Stimulated activated naive B cell treated with anti-CD40 and anti-IgM and Interleukin-4, amounts not matched to agents 10 μg/mL and 1 μg/mL and 100 μg/mL, for 72 hours (primary cell): ENCODE measurements at regions not wholly inside any gene's neighbourhood (a gene's known extent, or its start where the extent isn't known, plus 50 kb on each side); places are given as distances from the start of the nearest gene placed in this dataset.

Experiments used
- ATAC-seq, 2 donors: fragments of 150-1000 bp; cut with Tn5 transposase; replicated peaks; 2 replicates each; pipeline ENCODE4 v1.10.0; 2021; ENCODE audit warnings: moderate library complexity in 1 of 2
- DNase-seq: peaks from one replicate; pipeline ENCODE4 v3.0.0; 2021
- H3K27ac Mint-ChIP-seq: one replicate; pipeline ENCODE4 v1.8.0; 2022; ENCODE audit warnings: mild to moderate bottlenecking, mixed read lengths
- H3K27me3 Mint-ChIP-seq, 2 donors: one replicate each; pipeline ENCODE4 v1.8.0; 2022; ENCODE audit warnings: mixed read lengths in 2 of 2
- H3K36me3 Mint-ChIP-seq, 2 donors: one replicate each; pipeline ENCODE4 v1.8.0; 2022; ENCODE audit warnings: mixed read lengths in 2 of 2, mild to moderate bottlenecking in 1 of 2
- H3K4me1 Mint-ChIP-seq, 2 donors: one replicate each; pipeline ENCODE4 v1.8.0; 2022; ENCODE audit warnings: mixed read lengths in 2 of 2, mild to moderate bottlenecking in 1 of 2
- H3K4me3 Mint-ChIP-seq, 2 donors: one replicate each; pipeline ENCODE4 v1.8.0; 2022; ENCODE audit warnings: mild to moderate bottlenecking in 2 of 2, mixed read lengths in 2 of 2, moderate library complexity in 1 of 2
- H3K9me3 Mint-ChIP-seq, 2 donors: one replicate each; pipeline ENCODE4 v1.8.0; 2022; ENCODE audit warnings: mixed read lengths in 2 of 2, mild to moderate bottlenecking in 1 of 2

DNA sequence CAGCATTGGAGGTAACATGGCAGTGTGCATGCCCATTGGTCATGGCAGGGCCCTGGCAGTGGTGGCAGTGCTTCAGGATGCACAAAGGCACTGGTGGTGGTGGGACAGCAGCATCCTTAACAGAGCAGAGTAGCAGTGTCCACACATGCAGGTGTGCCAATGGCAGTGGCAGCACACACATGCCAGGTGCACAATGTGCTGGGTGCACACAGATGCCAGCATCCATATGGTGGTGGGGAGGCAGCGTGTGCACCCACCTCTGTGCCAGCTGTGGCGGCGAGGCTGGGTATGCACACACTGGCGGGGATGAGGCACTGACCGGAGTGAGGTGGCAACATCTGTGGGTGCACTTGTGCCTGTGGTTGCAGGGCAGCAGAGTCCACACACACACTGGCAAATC lies 150.6 kb downstream of the SI start:
- no peaks in the 10 kb centered on the region for H3K36me3 Mint-ChIP-seq
- ATAC-seq = no peak
- DNase-seq = no peak
- H3K4me3 Mint-ChIP-seq = no peak overlapping the region
- no peak overlapping the region for H3K27ac Mint-ChIP-seq
- no peaks in the 10 kb centered on the region for H3K4me1 Mint-ChIP-seq
- H3K9me3 Mint-ChIP-seq = peaks cover 3 to 10% of the 10 kb centered on the region in 2 donors
- no peaks in the 10 kb centered on the region for H3K27me3 Mint-ChIP-seq

DNA sequence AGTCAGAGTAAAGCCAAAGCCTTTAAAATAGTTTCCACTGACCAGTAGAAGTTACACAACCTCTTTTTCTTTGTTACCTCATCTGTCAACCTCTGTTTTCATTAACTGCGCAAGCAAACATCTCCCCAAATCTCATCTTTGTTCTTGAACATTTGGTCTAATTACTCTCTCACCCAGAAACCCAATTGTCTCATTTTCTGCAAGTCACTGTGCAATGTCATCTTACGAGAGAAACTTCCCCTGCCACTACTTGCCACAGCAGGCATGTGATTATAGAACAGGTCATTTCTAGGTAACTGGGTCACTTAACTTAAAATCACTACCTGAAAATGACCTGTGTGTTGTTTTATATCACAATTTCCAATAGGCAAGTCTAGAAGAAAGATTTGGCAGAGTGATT lies 159.4 kb downstream of the SI start:
- no peaks in the 10 kb centered on the region for H3K36me3 Mint-ChIP-seq
- ATAC-seq = no peak
- H3K27ac Mint-ChIP-seq = no peak overlapping the region
- H3K4me1 Mint-ChIP-seq = no peaks in the 10 kb centered on the region
- DNase-seq = no peak
- H3K27me3 Mint-ChIP-seq = no peaks in the 10 kb centered on the region
- no peak overlapping the region for H3K4me3 Mint-ChIP-seq
- H3K9me3 Mint-ChIP-seq = peaks cover 4 to 9% of the 10 kb centered on the region in 2 donors

DNA sequence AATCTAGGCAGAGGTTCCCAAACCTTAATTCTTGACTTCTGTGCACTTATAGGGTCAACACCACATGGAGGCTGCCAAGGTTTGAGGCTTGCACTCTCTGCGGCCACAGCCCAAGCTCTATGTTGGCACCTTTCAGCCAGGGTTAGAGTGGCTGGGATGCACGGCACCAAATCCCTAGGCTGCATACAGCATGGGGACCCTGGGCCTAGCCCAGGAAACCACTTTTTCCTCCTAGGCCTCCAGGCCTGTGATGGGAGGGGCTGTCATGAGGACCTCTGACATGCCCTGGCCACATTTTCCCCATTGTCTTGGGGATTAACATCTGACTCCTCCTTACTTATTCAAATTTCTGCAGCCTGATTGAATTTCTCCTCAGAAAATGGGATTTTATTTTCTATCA lies 165.4 kb downstream of the SI start:
- DNase-seq (no peak), ATAC-seq (no peak)
- Mint-ChIP-seq H3K4me3 (no peak overlapping the region), H3K9me3 (peaks cover 6 to 7% of the 10 kb centered on the region in 2 donors), H3K4me1 (no peaks in the 10 kb centered on the region), H3K27me3 (no peaks in the 10 kb centered on the region), H3K27ac (no peak overlapping the region), H3K36me3 (no peaks in the 10 kb centered on the region)

DNA sequence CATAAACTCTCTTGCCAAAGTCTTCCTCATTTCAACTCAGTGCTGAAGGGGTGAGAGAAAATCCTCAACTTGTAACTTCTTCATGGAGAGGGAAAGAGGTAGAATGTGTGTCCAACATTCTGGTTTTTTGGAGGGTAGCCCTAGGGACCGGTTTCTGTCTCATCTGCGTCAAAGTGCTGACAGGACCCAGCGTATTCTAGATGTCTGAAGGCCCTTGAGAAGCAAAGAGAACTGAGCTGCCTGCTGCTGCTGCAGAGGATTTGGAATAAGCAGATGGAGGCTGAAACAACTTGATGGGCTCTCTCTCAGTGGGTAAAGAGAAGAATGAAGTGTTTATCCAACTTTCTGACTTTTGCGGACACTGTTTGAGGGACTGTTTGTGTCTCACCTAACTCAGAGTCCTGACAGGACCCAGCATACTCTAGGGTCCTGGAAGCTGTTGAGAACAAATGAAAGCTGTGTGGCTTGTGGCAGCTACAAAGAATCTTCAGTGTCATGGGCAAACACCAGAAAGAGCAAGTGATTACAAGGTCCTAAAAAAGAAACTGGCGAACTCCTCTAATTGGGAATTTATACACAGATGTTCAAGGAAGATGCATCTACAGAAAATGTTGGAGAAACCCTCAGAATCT lies 174.4 kb downstream of the SI start:
- Mint-ChIP-seq H3K4me1 (no peaks in the 10 kb centered on the region), H3K9me3 (peaks cover 0 to 4% of the 10 kb centered on the region in 2 donors), H3K27me3 (no peaks in the 10 kb centered on the region), H3K4me3 (no peak overlapping the region), H3K27ac (no peak overlapping the region), H3K36me3 (no peaks in the 10 kb centered on the region)
- DNase-seq (no peak), ATAC-seq (no peak)

DNA sequence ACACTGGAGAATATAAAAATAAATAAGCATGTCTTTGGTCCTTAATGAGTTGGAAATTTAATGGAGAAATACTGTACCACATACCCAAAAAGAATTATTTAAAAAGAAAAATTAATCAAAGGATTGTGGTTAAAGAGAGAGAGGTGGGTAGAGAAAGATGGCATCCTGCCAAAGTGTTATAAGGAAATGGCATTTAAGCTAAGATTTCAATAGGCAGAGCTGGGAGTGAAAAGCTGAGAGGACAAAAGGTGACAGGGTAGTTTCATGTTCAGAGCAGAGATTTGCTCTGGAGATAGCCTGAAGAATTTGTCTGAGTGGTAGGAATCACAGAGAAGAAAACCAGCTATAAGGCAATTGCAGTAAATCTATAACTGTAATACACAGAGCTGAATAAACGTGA lies 181.0 kb downstream of the SI start:
- Mint-ChIP-seq H3K9me3 (peaks cover 2 to 8% of the 10 kb centered on the region in 2 donors), H3K27ac (no peak overlapping the region), H3K36me3 (no peaks in the 10 kb centered on the region), H3K4me1 (no peaks in the 10 kb centered on the region), H3K27me3 (no peaks in the 10 kb centered on the region), H3K4me3 (no peak overlapping the region)
- DNase-seq (no peak), ATAC-seq (no peak)

DNA sequence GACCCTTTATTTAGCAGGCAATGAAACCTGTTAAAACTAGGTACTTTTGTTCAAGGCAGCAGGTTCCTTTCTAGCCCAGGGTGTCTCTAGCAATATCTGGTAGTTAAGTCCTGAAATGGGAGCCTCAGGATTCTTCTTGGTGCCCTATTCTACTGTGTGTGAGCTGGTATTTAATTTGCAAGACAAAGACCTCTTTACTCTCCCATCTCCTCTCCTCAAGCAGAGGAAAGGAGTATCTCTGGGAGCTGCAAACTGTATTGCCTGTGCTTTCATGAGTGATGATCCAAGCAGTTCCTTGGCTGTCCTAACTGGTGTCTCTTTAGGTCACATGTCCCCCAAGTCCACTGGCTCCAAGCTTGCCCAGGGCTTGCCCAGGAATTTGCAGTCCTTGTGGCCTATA lies 188.2 kb downstream of the SI start:
- H3K9me3 Mint-ChIP-seq = peaks cover 9 to 16% of the 10 kb centered on the region in 2 donors
- no peaks in the 10 kb centered on the region for H3K36me3 Mint-ChIP-seq
- H3K4me1 Mint-ChIP-seq = no peaks in the 10 kb centered on the region
- no peak overlapping the region for H3K4me3 Mint-ChIP-seq
- no peak for ATAC-seq
- DNase-seq = no peak
- no peaks in the 10 kb centered on the region for H3K27me3 Mint-ChIP-seq
- no peak overlapping the region for H3K27ac Mint-ChIP-seq

DNA sequence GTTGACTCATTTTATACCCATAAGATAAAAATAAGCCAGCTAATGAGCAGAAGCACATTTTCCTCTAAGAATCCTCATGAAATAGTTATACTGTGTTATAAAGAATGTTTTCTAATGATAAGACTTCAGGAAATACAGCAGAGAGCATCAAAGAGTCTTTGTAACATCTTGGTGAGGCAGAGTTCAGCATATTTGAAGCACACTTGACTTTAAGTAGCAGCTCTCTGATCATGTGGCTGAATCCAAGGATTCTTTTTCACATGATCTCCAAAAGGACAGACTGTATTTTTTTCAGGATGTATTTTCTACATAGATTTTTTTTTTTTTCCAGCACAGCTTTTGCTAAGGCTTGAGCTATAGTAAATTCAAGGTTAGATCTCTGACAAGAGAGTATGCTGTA lies 195.1 kb downstream of the SI start:
- Mint-ChIP-seq H3K27ac (no peak overlapping the region), H3K9me3 (peaks cover 5 to 7% of the 10 kb centered on the region in 2 donors), H3K36me3 (no peaks in the 10 kb centered on the region), H3K4me1 (no peaks in the 10 kb centered on the region), H3K4me3 (no peak overlapping the region), H3K27me3 (no peaks in the 10 kb centered on the region)
- DNase-seq (no peak), ATAC-seq (no peak)

DNA sequence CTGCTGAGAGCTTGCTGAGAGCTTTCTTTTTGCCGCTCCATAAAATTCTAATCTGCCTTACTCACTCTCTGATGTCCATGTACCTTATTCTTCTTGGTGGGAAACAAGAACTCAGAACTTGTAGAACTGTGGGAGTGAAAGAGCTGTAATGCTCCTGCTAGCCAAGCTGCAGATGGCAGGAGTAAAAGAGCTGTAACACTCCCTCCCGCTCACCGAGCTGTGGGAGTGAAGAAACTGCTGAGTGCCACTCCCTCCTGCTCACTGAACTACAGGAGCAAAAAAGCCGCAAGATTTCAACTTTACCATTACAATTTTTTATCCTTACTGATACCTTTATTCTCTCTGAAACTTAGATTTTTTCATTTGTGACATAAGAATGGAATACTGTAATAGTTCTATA lies 199.1 kb downstream of the SI start:
- no peak overlapping the region for H3K27ac Mint-ChIP-seq
- DNase-seq (no peak), ATAC-seq (no peak)
- no peaks in the 10 kb centered on the region for H3K36me3 Mint-ChIP-seq
- no peaks in the 10 kb centered on the region for H3K4me1 Mint-ChIP-seq
- H3K9me3 Mint-ChIP-seq = peaks cover 0 to 4% of the 10 kb centered on the region in 2 donors
- H3K27me3 Mint-ChIP-seq = no peaks in the 10 kb centered on the region
- H3K4me3 Mint-ChIP-seq = no peak overlapping the region

DNA sequence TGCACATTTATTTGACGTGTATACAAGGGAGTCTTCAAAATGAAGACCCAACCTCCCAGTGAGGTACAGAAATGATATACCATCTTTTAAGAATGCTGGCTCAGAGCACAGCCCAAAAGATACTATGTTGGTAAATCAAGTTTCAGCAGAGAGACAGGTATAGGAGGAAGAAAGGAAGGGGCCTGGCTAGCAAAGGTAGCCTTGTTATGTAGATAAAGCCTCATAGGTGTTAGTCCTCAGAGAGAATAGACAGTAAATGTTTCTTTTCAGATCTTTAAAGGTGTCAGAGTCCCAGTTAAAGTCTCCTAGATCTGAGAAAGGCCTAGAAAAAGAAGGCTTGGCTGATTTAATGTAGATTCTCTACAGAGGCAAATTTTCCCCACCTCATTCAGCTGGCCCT lies 213.8 kb downstream of the SI start:
- Mint-ChIP-seq H3K27me3 (no peaks in the 10 kb centered on the region), H3K4me3 (no peak overlapping the region), H3K27ac (no peak overlapping the region), H3K4me1 (no peaks in the 10 kb centered on the region), H3K36me3 (no peaks in the 10 kb centered on the region), H3K9me3 (peaks cover 2 to 7% of the 10 kb centered on the region in 2 donors)
- DNase-seq (no peak), ATAC-seq (no peak)

DNA sequence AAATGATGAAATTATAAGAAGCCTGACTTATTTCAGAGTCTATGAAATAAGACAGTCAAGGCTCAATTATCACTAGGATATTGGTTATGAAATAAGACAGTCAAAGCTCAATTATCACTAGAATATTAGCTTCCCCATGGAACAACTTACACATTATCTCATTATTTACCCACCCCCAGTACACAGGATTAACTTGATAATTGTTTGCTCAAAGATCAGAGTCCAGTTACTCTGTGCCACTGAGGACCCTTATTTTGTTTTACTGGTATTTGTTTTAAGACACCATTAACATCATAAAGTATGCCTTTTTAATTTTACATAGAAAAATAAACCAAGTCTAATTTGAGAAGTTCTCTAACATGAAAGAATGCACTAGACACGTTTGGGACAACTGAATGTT lies 225.4 kb downstream of the SI start:
- Mint-ChIP-seq H3K4me1 (no peaks in the 10 kb centered on the region), H3K4me3 (no peak overlapping the region), H3K27me3 (no peaks in the 10 kb centered on the region), H3K9me3 (peaks cover 0 to 6% of the 10 kb centered on the region in 2 donors), H3K36me3 (no peaks in the 10 kb centered on the region), H3K27ac (no peak overlapping the region)
- ATAC-seq (no peak), DNase-seq (no peak)

DNA sequence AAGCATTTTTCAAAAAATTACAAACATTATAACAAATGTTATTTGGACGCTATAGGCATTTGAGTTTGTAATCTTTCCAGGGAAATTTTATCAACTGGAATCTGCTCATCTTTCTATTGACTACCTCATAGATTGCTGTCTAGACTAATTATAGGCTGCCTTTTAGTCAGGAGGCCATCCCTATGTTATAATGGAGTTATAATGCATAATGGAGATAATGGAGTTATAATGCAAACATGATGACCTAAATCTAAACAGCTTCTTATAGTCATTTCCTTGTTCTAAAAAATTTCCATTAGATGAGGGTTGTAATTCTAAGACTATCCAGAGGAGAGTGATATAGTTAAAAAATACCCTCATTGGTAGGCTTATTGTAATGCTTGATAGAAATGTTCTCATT lies 226.4 kb downstream of the SI start:
- ATAC-seq = no peak
- H3K9me3 Mint-ChIP-seq = peaks cover 0 to 6% of the 10 kb centered on the region in 2 donors
- DNase-seq = no peak
- no peaks in the 10 kb centered on the region for H3K36me3 Mint-ChIP-seq
- H3K4me3 Mint-ChIP-seq = no peak overlapping the region
- no peak overlapping the region for H3K27ac Mint-ChIP-seq
- H3K27me3 Mint-ChIP-seq = no peaks in the 10 kb centered on the region
- no peaks in the 10 kb centered on the region for H3K4me1 Mint-ChIP-seq

DNA sequence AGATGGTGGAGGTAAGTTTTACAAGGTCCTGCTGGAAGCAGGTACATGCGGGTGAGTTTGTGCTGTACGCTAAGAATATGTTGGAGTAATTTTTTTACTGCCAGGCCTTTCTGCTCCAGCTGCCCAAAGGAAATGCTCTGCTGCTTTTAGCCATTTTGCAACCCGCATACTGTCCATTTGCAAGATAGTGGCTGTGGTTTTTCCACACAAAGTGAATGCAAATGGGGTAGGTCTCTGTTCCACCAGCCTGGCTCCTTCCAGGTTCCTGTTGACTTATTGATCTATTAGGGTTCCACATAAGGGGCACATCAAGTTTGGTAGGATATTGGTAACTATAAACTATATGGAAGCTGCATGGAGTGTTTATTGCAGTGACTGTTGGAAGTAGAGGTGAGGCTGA lies 227.1 kb downstream of the SI start:
- Mint-ChIP-seq H3K4me1 (no peaks in the 10 kb centered on the region), H3K36me3 (no peaks in the 10 kb centered on the region), H3K4me3 (no peak overlapping the region), H3K27me3 (no peaks in the 10 kb centered on the region), H3K27ac (no peak overlapping the region), H3K9me3 (peaks cover 0 to 6% of the 10 kb centered on the region in 2 donors)
- DNase-seq (no peak), ATAC-seq (no peak)

DNA sequence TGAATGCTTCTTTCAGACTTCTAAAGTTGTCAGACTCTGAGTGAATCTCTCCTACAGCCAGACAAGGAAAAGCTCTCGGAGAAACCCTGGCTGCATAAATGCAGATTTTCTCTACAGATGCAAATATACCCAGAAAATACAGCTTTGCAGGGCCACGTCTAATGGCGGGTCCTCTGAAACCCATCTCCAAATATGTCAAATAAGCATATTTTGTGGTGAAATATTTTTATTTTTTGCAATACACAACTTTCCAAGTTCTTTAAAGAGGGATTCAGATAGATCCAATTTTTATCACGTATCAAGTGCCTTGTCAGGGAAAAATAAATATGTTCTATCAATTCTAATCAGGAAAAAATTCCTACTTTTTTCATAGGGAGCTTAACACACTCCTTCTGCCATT lies 229.4 kb downstream of the SI start:
- Mint-ChIP-seq H3K36me3 (no peaks in the 10 kb centered on the region), H3K27me3 (no peaks in the 10 kb centered on the region), H3K4me1 (no peaks in the 10 kb centered on the region), H3K4me3 (no peak overlapping the region), H3K9me3 (peaks cover 0 to 6% of the 10 kb centered on the region in 2 donors), H3K27ac (no peak overlapping the region)
- DNase-seq (no peak), ATAC-seq (no peak)

DNA sequence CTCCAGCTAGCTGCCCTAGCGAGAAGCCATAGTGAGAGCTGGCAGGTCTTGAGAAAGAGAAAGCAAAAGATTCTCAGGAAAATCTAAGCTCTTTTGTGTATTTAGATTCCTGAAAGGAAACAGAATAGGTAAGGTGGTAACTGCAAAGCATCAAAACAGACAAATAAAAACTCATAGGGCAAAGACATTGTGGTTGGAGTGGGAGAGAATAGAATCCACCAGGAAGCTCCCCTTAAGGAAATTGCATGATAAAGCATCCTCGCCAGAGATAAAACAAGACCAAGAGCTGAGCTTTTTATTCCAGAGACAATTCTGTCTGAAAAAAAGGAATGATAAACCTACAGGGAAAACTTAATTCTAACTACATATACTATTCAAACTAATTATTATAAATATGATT lies 232.6 kb downstream of the SI start:
- DNase-seq = no peak
- H3K9me3 Mint-ChIP-seq = peaks cover 0 to 7% of the 10 kb centered on the region in 2 donors
- no peaks in the 10 kb centered on the region for H3K36me3 Mint-ChIP-seq
- H3K4me3 Mint-ChIP-seq = no peak overlapping the region
- ATAC-seq = no peak
- H3K27me3 Mint-ChIP-seq = no peaks in the 10 kb centered on the region
- H3K27ac Mint-ChIP-seq = no peak overlapping the region
- H3K4me1 Mint-ChIP-seq = no peaks in the 10 kb centered on the region

DNA sequence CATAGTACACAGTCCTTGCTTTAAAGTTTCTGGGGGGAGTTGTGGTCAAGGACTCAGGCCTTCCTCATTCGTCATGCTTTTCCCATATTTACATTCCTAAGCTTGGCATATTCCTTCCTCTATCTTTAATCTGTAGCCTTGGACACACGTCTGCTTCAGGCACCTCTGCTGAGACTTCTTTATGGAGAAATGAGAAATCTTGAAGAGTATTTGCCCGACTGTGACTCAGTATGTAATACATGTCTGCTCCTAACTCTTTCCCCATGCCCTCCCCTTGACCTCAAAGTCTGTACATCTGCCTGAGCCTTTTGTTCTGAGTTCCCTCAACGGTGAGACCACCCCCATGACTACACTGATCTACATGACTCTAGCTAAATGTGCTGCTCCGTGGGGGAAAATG lies 246.1 kb downstream of the SI start:
- Mint-ChIP-seq H3K9me3 (no peaks in the 10 kb centered on the region), H3K27ac (no peak overlapping the region), H3K4me3 (no peak overlapping the region), H3K27me3 (no peaks in the 10 kb centered on the region), H3K36me3 (no peaks in the 10 kb centered on the region), H3K4me1 (no peaks in the 10 kb centered on the region)
- ATAC-seq (no peak), DNase-seq (no peak)

DNA sequence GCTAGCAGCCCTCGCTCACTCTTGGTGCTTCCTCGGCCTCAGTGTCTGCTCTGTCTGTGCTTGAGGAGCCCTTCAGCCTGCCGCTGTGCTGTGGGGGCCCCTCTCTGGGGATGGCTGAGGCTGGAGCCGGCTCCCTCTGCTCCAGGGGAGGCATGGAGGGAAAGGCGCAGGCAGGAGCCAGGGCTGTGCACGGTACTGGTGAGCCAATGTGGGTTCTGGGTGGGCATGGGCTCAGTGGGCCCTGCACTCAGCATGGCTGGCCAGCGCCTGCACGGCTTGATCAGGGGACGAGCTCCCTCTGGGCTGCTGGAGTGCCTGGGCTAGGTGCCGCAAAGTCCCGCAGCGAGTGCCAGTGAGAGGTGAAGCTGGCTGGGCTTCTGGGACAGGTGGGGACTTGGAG lies 260.0 kb downstream of the SI start:
- Mint-ChIP-seq H3K27ac (no peak overlapping the region), H3K36me3 (no peaks in the 10 kb centered on the region), H3K4me3 (no peak overlapping the region), H3K4me1 (no peaks in the 10 kb centered on the region), H3K27me3 (no peaks in the 10 kb centered on the region), H3K9me3 (peaks cover 0 to 9% of the 10 kb centered on the region in 2 donors)
- DNase-seq (no peak), ATAC-seq (no peak)
